Activated CD4-positive, alpha-beta T cell treated with anti-CD3 and anti-CD28 coated beads, Interleukin-2, amount 50 U/mL, for 16 hours (primary cell): ENCODE measurements at regions not wholly inside any gene's neighbourhood (a gene's known extent, or its start where the extent isn't known, plus 50 kb on each side); places are given as distances from the start of the nearest gene placed in this dataset.
"Not testable (repeated sequence)": the region's sequence is repeated elsewhere in the genome, so short reads cannot be mapped to it uniquely, and the experiment has no call there.

Source experiments
- DNase-seq: peaks from one replicate; pipeline ENCODE4 v3.0.0-alpha.2; 2020

GRCh38 chr13:99733346-99733745 is 232.1 kb downstream of the TM9SF2 start:
- no peak for DNase-seq

- DNase-seq = no peak
Observed at GRCh38 chr13:99731747-99732146, 230.5 kb downstream of the TM9SF2 start.

- no peak for DNase-seq
Observed at GRCh38 chr13:99730403-99730802, 229.1 kb downstream of the TM9SF2 start.

GRCh38 chr13:99729745-99730144 is 228.5 kb downstream of the TM9SF2 start:
- DNase-seq = no peak

- not testable (repeated sequence) for DNase-seq
Observed at GRCh38 chr13:99727651-99728050, 226.4 kb downstream of the TM9SF2 start.

DNA sequence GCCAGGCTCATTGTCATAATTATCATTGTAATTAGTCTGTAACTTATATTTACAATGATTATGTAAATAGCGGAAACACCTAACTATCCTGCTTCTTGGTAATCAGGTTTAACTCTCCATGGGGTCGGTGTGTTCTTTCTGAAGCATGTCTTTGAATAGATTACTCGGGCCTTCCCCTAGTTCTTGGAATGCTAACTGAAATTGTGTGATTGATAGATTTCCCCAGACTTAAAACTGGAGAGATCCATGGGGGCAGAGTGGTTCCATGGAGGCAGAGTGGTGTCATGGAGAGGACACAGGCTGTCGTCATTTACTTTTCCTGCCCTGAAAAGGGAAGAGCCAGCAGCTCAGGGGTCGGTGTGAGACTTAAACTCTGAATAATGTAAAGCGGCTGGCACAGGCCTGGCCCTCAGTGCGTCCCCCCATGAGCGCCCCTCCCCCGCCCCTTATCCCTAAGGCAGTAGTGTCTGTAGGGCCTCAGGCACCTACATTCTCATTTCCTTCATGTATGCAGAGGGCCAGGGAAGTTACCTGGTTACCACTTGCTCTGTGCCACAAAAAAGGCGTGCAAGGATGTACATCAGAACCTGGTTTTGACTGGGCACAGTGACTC is 225.1 kb downstream of the TM9SF2 start:
- DNase-seq = no peak

GRCh38 chr13:99725644-99726043 is 224.4 kb downstream of the TM9SF2 start:
- no peak for DNase-seq

- peak; percentile 18 for DNase-seq
Observed at GRCh38 chr13:99724633-99725517, 223.6 kb downstream of the TM9SF2 start.

GRCh38 chr13:99723878-99724277 is 222.6 kb downstream of the TM9SF2 start:
- DNase-seq = no peak

DNA sequence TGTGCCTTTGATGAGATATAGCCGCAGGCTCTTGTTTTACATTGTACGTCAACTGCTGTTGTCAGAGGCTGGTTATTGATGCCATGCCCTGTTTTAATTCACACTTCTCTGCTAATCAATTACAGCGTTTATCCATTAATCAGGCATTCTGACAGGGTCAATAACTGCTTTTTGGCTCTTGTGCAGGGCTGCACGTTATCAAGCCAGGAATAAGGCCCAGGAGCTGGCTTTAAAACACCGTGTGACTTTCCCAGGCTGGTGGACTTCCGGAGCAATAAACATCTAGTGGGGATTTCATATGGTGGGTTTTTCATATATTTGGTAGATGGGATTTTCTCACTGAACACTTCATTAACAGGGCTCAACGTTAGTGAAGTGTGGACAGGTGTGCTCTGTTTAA is 221.7 kb downstream of the TM9SF2 start:
- no peak for DNase-seq

GRCh38 chr13:99722338-99722818 is 221.1 kb downstream of the TM9SF2 start:
- no peak for DNase-seq

DNA sequence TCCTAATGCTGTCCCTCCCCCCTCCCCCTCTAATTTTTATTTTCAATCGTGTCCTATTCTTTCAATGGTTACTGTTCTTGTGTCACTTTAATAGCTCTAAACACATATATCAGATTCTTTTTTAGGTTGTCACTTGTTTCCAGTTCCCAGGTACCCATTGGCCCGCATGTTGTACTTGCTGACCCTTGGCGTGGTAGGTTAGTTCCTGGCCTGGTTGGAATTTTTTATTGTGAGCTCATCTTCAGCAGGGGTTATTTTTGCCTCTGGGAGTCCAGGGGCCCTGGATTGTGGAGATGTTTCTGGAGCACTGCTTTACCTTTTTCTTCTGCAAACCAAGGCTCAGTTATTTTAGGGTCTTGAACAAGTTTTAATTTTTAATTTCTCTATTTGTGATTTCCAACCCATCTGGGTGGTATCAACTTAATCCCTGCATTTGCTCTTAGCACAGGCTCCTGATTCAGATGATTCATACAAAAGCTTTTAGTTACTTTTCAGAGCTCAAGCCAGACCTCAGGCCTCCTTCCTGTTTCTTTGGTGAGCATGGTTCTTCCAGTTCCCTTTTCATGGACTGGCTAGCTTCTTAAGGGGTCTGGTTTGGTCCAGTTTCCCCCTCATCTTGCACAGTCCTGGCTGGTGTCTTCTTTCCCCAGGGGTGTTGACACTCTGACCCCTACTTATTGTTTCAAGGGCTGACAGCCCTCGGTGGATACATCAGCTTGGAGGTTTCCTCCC is 220.5 kb downstream of the TM9SF2 start:
- DNase-seq = no peak

GRCh38 chr13:99717959-99718674 is 216.8 kb downstream of the TM9SF2 start:
- no peak for DNase-seq

- no peak for DNase-seq
Observed at GRCh38 chr13:99709134-99709533, 207.9 kb downstream of the TM9SF2 start.

DNA sequence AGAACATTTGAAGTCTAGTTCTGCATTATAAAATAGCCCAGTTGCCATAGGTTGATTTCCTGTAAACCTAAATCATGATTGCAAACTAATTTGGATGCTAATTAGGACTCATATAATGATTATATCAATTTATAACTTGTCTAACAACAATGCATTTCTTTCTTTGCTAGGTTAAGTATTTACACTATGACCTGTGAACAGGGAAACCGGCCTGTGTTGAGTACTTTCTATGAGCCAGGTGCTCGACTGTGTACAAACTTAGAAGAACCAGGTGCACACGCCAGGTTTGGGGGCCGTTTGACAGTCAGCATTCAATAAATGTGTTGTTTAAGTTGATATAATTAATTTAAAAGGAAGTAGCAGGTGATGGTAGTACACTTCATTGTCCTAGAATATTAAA is 203.1 kb downstream of the TM9SF2 start:
- DNase-seq = no peak

DNA sequence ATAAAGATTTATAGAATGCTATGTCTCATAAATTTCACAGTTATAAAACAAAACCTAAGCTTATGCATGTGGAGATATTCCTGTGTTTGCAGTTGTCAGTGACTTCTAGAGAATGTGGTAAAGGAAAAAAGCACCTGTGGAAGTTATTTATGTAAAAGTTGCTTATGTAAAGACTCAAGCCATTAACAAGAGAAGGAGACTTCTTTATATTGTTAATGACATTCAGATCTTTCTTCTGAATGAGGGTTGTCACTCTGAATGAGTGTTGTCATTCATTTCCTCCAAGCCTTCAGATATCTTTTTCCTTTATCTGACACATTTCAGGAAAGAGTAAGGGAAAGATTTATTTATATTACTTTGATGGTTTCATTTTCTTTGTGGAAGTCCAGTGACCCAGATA is 202.6 kb downstream of the TM9SF2 start:
- no peak for DNase-seq

- no peak for DNase-seq
Observed at GRCh38 chr13:99702687-99703319, 201.5 kb downstream of the TM9SF2 start.

DNA sequence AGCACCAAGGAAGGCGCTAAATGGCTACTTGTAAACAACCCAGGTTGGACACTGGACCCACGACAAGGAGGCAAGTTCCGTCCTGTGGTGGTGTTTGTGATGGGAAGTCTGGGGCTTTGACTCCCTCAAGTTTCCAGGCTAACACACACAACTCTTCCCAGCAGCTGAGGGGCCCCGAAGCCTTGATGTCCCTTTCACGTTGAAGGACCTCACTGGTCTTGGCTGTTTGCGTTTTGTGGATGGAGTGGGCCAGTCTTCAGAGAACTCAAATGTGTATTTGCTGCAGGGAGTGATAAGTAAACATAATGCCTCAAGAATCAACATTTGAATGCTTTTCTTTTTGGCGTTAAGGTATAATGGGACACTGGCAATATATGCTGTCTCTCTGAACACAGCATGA is 199.2 kb downstream of the TM9SF2 start:
- DNase-seq = no peak

- no peak for DNase-seq
Observed at GRCh38 chr13:99698816-99699099, 197.5 kb downstream of the TM9SF2 start.

GRCh38 chr13:99698010-99698815 is 196.9 kb downstream of the TM9SF2 start:
- DNase-seq = no peak

DNA sequence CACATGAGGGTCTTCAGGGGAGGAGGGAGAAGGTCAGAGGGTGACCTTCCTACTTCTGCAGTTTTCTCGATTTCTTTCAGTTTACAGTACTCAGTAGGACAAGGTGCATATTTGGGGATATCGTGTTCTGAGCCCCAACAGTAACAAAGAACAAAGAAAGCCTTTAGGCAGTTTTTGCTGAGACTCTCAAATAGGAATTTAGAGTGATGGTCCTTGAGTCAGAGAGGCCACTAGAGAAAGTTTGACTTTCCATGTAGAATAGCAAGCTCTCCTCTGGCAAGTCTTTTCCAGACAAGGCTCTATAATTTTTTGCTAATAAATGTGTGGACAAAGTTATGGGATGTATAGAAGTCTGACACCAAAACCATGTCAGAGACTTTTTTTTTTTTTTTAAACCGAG is 194.6 kb downstream of the TM9SF2 start:
- no peak for DNase-seq
